H1 (cell line): ENCODE measurements at regions not wholly inside any gene's neighbourhood (a gene's known extent, or its start where the extent isn't known, plus 50 kb on each side); places are given as distances from the start of the nearest gene placed in this dataset.

Experiments used
- CTCF ChIA-PET: fragments of 300-600 bp; sonication (Branson Sonifier 250); formaldehyde crosslinking; loops from one replicate; lab custom pipeline; 2021; ENCODE audit not compliant: partially characterized antibody; lab: Charles Lee
- POLR2A ChIA-PET: fragments of 300-600 bp; sonication (Branson Sonifier 250); formaldehyde crosslinking; loops from one replicate; lab custom pipeline; 2021; ENCODE audit warnings: inconsistent platforms; ENCODE audit not compliant: partially characterized antibody; lab: Charles Lee
- DNase-seq, 2 experiments: peaks; one replicate each; pipeline versions ENCODE4 v3.0.0 to v3.0.0-alpha.2; 2010 to 2022; ENCODE audit warnings: low spot score in 2 of 2, low read depth in 1 of 2, mixed read lengths in 1 of 2
- FAIRE-seq: peaks from 2 replicates; lab custom pipeline; 2011; peaks lifted over from hg19 to GRCh38; lab: Jason Lieb, UNC
- H2AFZ ChIP-seq: 2 replicates; pipeline ENCODE4 v1.8.1; 2012; ENCODE audit warnings: low read length, inconsistent platforms
- H2AK5ac ChIP-seq: 2 replicates; pipeline ENCODE4 v1.6.1; 2013; ENCODE audit warnings: low read depth, low read length
- H2BK120ac ChIP-seq: replicated peaks from 2 replicates; pipeline ENCODE3; 2013; ENCODE audit warnings: low read depth, low read length, inconsistent platforms
- H2BK12ac ChIP-seq: 2 replicates; pipeline ENCODE4 v1.6.1; 2013; ENCODE audit warnings: low read depth, low read length
- H2BK15ac ChIP-seq: 2 replicates; pipeline ENCODE4 v1.6.1; 2013; ENCODE audit warnings: low read length
- H2BK20ac ChIP-seq: 2 replicates; pipeline ENCODE4 v1.6.1; 2013; ENCODE audit warnings: low read length
- H2BK5ac ChIP-seq: 2 replicates; pipeline ENCODE4 v1.6.1; 2013; ENCODE audit warnings: low read depth, low read length
- H3K14ac ChIP-seq: 2 replicates; pipeline ENCODE4 v1.6.1; 2013; ENCODE audit warnings: inconsistent platforms; ENCODE audit not compliant: insufficient read length
- H3K18ac ChIP-seq: 2 replicates; pipeline ENCODE4 v1.6.1; 2013; ENCODE audit warnings: low read length; ENCODE audit errors: extremely low read depth
- H3K23ac ChIP-seq: 2 replicates; pipeline ENCODE4 v1.6.1; 2013; ENCODE audit warnings: inconsistent platforms; ENCODE audit not compliant: insufficient read length
- H3K23me2 ChIP-seq: 2 replicates; pipeline ENCODE4 v1.6.1; 2013; ENCODE audit warnings: low read depth, low read length
- H3K27ac ChIP-seq: 2 replicates; pipeline ENCODE4 v1.6.1; 2011; ENCODE audit warnings: low read depth, low read length, inconsistent platforms
- H3K27me3 ChIP-seq, 4 experiments: replicated peaks in 1 of 4; 1 replicate in 1 of 4; 2 replicates in 3 of 4; pipeline versions ENCODE4 v1.6.1 to v1.8.1; 2011 to 2013; ENCODE audit warnings: low read length in 3 of 4, mild to moderate bottlenecking in 3 of 4, inconsistent platforms in 2 of 4, mixed read lengths in 2 of 4, moderate library complexity in 1 of 4; ENCODE audit not compliant: control insufficient read depth in 3 of 4, insufficient read depth in 3 of 4; ENCODE audit errors: extremely low read depth in 1 of 4
- H3K36me3 ChIP-seq, 4 experiments: 2 replicates each; pipeline versions ENCODE4 v1.6.1 to v1.8.1; 2011 to 2013; ENCODE audit warnings: mild to moderate bottlenecking in 4 of 4, low read length in 3 of 4, moderate library complexity in 2 of 4, control low read depth in 1 of 4, inconsistent platforms in 1 of 4; ENCODE audit not compliant: insufficient read depth in 4 of 4, control insufficient read depth in 2 of 4
- H3K4ac ChIP-seq: replicated peaks from 2 replicates; pipeline ENCODE3; 2013; ENCODE audit warnings: low read length, low read depth, mixed read lengths, inconsistent platforms; ENCODE audit not compliant: insufficient read length
- H3K4me1 ChIP-seq, 4 experiments: replicated peaks in 1 of 4; 1 replicate in 1 of 4; 2 replicates in 3 of 4; pipeline versions ENCODE4 v1.6.1 to v1.8.1; 2011 to 2013; ENCODE audit warnings: low read length in 3 of 4, inconsistent platforms in 2 of 4, mixed read lengths in 1 of 4; ENCODE audit not compliant: insufficient read depth in 4 of 4, control insufficient read depth in 3 of 4
- H3K4me2 ChIP-seq, 2 experiments: 2 replicates each; pipeline versions ENCODE4 v1.6.1 to v1.8.1; 2011 to 2013; ENCODE audit warnings: low read depth in 2 of 2, low read length in 2 of 2, control low read depth in 1 of 2, inconsistent platforms in 1 of 2, mild to moderate bottlenecking in 1 of 2; ENCODE audit not compliant: insufficient read depth in 1 of 2
- H3K4me3 ChIP-seq, 4 experiments: fragments of 200-600, 300-600 bp in 1 of 4; sonication (generic), shearing (Covaris generic), sonication (Bioruptor Twin) in 1 of 4; 2 replicates each; pipeline versions ENCODE4 v1.5.1 to v1.8.1; 2011 to 2016; ENCODE audit warnings: low read length in 4 of 4, low read depth in 3 of 4, control low read depth in 2 of 4, inconsistent platforms in 2 of 4, mild to moderate bottlenecking in 2 of 4, mixed read lengths in 1 of 4, moderate library complexity in 1 of 4; ENCODE audit not compliant: insufficient read depth in 2 of 4; ENCODE audit errors: extremely low read depth in 1 of 4
- H3K56ac ChIP-seq: replicated peaks from 2 replicates; pipeline ENCODE3; 2013; ENCODE audit warnings: low read depth, mild to moderate bottlenecking, mixed read lengths, low read length, inconsistent platforms; ENCODE audit not compliant: insufficient read length
- H3K79me1 ChIP-seq: 2 replicates; pipeline ENCODE4 v1.6.1; 2013; ENCODE audit warnings: low read depth, low read length, control low read depth
- H3K79me2 ChIP-seq, 2 experiments: 2 replicates each; pipeline versions ENCODE4 v1.6.1 to v1.8.1; 2012 to 2013; ENCODE audit warnings: low read length in 2 of 2, mild to moderate bottlenecking in 2 of 2, inconsistent platforms in 1 of 2; ENCODE audit not compliant: insufficient read depth in 2 of 2, control insufficient read depth in 1 of 2
- H3K9ac ChIP-seq, 4 experiments: replicated peaks in 1 of 4; 1 replicate in 1 of 4; 2 replicates in 3 of 4; pipeline versions ENCODE4 v1.6.1 to v1.8.1; 2011 to 2013; ENCODE audit warnings: low read depth in 3 of 4, low read length in 3 of 4, control low read depth in 2 of 4, mild to moderate bottlenecking in 2 of 4, moderate library complexity in 2 of 4, inconsistent platforms in 1 of 4; ENCODE audit errors: extremely low read depth in 1 of 4
- H3K9me3 ChIP-seq, 2 experiments: 2 replicates each; pipeline versions ENCODE4 v1.6.1 to v1.8.1; 2012 to 2013; ENCODE audit warnings: mild to moderate bottlenecking in 2 of 2, moderate library complexity in 2 of 2, control low read depth in 1 of 2, inconsistent platforms in 1 of 2, low read depth in 1 of 2, low read length in 1 of 2, mixed read lengths in 1 of 2; ENCODE audit not compliant: insufficient read depth in 2 of 2
- H4K20me1 ChIP-seq, 2 experiments: replicated peaks in 1 of 2; 2 replicates each; pipeline versions ENCODE3 to v1.8.1; 2011 to 2013; ENCODE audit warnings: inconsistent platforms in 2 of 2, low read length in 2 of 2, mild to moderate bottlenecking in 1 of 2; ENCODE audit not compliant: insufficient read depth in 2 of 2, control insufficient read depth in 1 of 2
- H4K5ac ChIP-seq: 2 replicates; pipeline ENCODE4 v1.6.1; 2013; ENCODE audit warnings: low read length, low read depth, mixed read lengths, inconsistent platforms; ENCODE audit not compliant: insufficient read length
- H4K8ac ChIP-seq: 2 replicates; pipeline ENCODE4 v1.8.0; 2013; ENCODE audit warnings: mild to moderate bottlenecking, moderate library complexity, low read length, inconsistent platforms; ENCODE audit not compliant: insufficient read depth; ENCODE audit errors: extremely low read depth
- H4K91ac ChIP-seq: replicated peaks from 2 replicates; pipeline ENCODE3; 2013; ENCODE audit warnings: low read length, mixed read lengths, inconsistent platforms; ENCODE audit not compliant: insufficient read length
- CBX8 ChIP-seq: fragments of 300-800, 300-1000 bp; sonication (generic); IDR thresholded peaks from 2 replicates; pipeline ENCODE4 v1.7.1; 2016; ENCODE audit warnings: low read depth, low read length, borderline replicate concordance
- CHD1 ChIP-seq: IDR thresholded peaks from 2 replicates; pipeline ENCODE4 v1.6.1; 2012; ENCODE audit warnings: low read depth, low read length, improper control_type of control experiment
- EP300 ChIP-seq, 2 experiments: IDR thresholded peaks; 1 replicate in 1 of 2; 2 replicates in 1 of 2; pipeline ENCODE4 v1.6.1; 2011 to 2012; ENCODE audit warnings: low read depth in 2 of 2, low read length in 2 of 2, mild to moderate bottlenecking in 2 of 2, borderline replicate concordance in 1 of 2, inconsistent platforms in 1 of 2, moderate library complexity in 1 of 2
- JUN ChIP-seq: IDR thresholded peaks from 2 replicates; pipeline ENCODE4 v1.6.1; 2011; ENCODE audit warnings: low read depth, mild to moderate bottlenecking, improper control_type of control experiment, low read length
- POLR2A ChIP-seq, 2 experiments: IDR thresholded peaks; 1 replicate in 1 of 2; 2 replicates in 1 of 2; pipeline ENCODE4 v1.6.1; 2011; ENCODE audit warnings: low read depth in 2 of 2, low read length in 2 of 2, mild to moderate bottlenecking in 2 of 2; ENCODE audit errors: control extremely low read depth in 1 of 2
- SP4 ChIP-seq: IDR thresholded peaks from 2 replicates; pipeline ENCODE4 v1.6.1; 2012; ENCODE audit warnings: low read length, inconsistent platforms
- whole genome bisulfite sequencing, 2 experiments: shearing (Covaris generic) in 1 of 2; methylation state at CpG; one replicate each; pipeline versions ENCODE4 v1.1.6 to v1.1.7; 2013 to 2015; ENCODE audit warnings: low lambda C conversion rate in 2 of 2, mixed read lengths in 2 of 2, inconsistent platforms in 1 of 2, low coverage in 1 of 2, missing lambda C conversion rate in 1 of 2; ENCODE audit not compliant: insufficient replicate concordance in 2 of 2, insufficient coverage in 1 of 2, insufficient read length in 1 of 2; ENCODE audit errors: extremely low coverage in 1 of 2, missing lambda C conversion rate in 1 of 2; 5-methylcytosine and 5-hydroxymethylcytosine counted together

- CTCF ChIA-PET: interaction anchor here (2.2 kb wide), 1 partner anchor 29 kb away, joined by 5 read pairs; no protein-coding TSS in a partner anchor
- H4K5ac ChIP-seq: no peak overlapping the region
- H3K14ac ChIP-seq: no peak overlapping the region
- 91% methylated on average over 6 of the region's 6 CpGs; no CpG with 5 or more reads in 1 of the 2 experiments for WGBS, 2 experiments
- H3K23me2 ChIP-seq: no peaks in the 10 kb centered on the region
- no peaks in the 10 kb centered on the region for H3K9me3 ChIP-seq
- H3K79me1 ChIP-seq: no peaks in the 10 kb centered on the region
- H4K8ac ChIP-seq: no peak overlapping the region
- no peak overlapping the region for H3K4me3 ChIP-seq
- H2BK15ac ChIP-seq: no peak overlapping the region
- POLR2A ChIA-PET: no interaction called here
- no peak overlapping the region for H3K23ac ChIP-seq
- no peak overlapping the region for H3K4ac ChIP-seq
- no peaks in the 10 kb centered on the region for H3K4me1 ChIP-seq
- H2BK120ac ChIP-seq: no peak overlapping the region
- H3K79me2 ChIP-seq: no peaks in the 10 kb centered on the region
- H3K9ac ChIP-seq: no peak overlapping the region
- H4K20me1 ChIP-seq: no peaks in the 10 kb centered on the region
- H3K4me2 ChIP-seq: no peak overlapping the region
- TF ChIP-seq SP4 (no peak), CHD1 (no peak), EP300 (IDR thresholded peaks at IDR 0.05; ENCODE audit: borderline replicate concordance in 1 of 2, low read depth in 2 of 2, low read length in 2 of 2) (no peak), POLR2A (IDR thresholded peaks at IDR 0.05; ENCODE audit: control extremely low read depth in 1 of 2, low read depth in 2 of 2, low read length in 2 of 2) (no peak), JUN (no peak), CBX8 (no peak)
- H3K27me3 ChIP-seq: no peaks in the 10 kb centered on the region; a peak in 2 of 7 replicates
- H3K18ac ChIP-seq: no peak overlapping the region
- no peak overlapping the region for H3K27ac ChIP-seq
- FAIRE-seq: no peak
- no peaks in the 10 kb centered on the region for H3K36me3 ChIP-seq
- H2BK20ac ChIP-seq: no peak overlapping the region
- no peak overlapping the region for H2BK12ac ChIP-seq
- H3K56ac ChIP-seq: no peak overlapping the region
- no peak overlapping the region for H2BK5ac ChIP-seq
- no peak overlapping the region for H2AFZ ChIP-seq
- no peak overlapping the region for H2AK5ac ChIP-seq
- H4K91ac ChIP-seq: no peak overlapping the region
- DNase-seq: no peak
Observed at GRCh38 chr20:24752612-24753011, 196.5 kb upstream of the CST7 start.
